ENCODE measurements at regions not wholly inside any gene's neighbourhood (a gene's known extent, or its start where the extent isn't known, plus 50 kb on each side); places are given as distances from the start of the nearest gene placed in this dataset.

GRCh38 chr14:87229131-87229530 is 763.9 kb downstream of the GALC start:
- no peak for DNase-seq

GRCh38 chr14:87217023-87217422 is 776.0 kb downstream of the GALC start:
- DNase-seq = no peak

- DNase-seq = no peak
These were observed 778.4 kb downstream of the GALC start for GRCh38 chr14:87214558-87214957.

GRCh38 chr14:87207756-87208155 is 785.2 kb downstream of the GALC start:
- DNase-seq = no peak

- no peak for DNase-seq
These were observed 787.2 kb downstream of the GALC start for GRCh38 chr14:87205811-87206210.

- DNase-seq = no peak
These were observed 789.6 kb downstream of the GALC start for GRCh38 chr14:87203346-87203745.

- DNase-seq = no peak
These were observed 793.6 kb downstream of the GALC start for GRCh38 chr14:87199381-87199780.

- DNase-seq = no peak
These were observed 796.5 kb downstream of the GALC start for GRCh38 chr14:87196436-87196835.

GRCh38 chr14:87187786-87188185 is 805.2 kb downstream of the GALC start:
- DNase-seq = no peak

- DNase-seq = no peak
These were observed 806.2 kb downstream of the GALC start for GRCh38 chr14:87186737-87187136.

GRCh38 chr14:87185961-87186560 is 806.9 kb downstream of the GALC start:
- no peak for DNase-seq

GRCh38 chr14:87184180-87184579 is 808.8 kb downstream of the GALC start:
- no peak for DNase-seq

- no peak for DNase-seq
These were observed 811.7 kb downstream of the GALC start for GRCh38 chr14:87181288-87181687.

GRCh38 chr14:87179936-87180335 is 813.0 kb downstream of the GALC start:
- DNase-seq = no peak

GRCh38 chr14:87178277-87178676 is 814.7 kb downstream of the GALC start:
- DNase-seq = no peak

GRCh38 chr14:87175175-87175574 is 817.8 kb downstream of the GALC start:
- no peak for DNase-seq

- DNase-seq = no peak
These were observed 821.8 kb downstream of the GALC start for GRCh38 chr14:87171141-87171540.

GRCh38 chr14:87170179-87170578 is 822.8 kb downstream of the GALC start:
- DNase-seq = no peak

- DNase-seq = no peak
These were observed 823.6 kb downstream of the GALC start for GRCh38 chr14:87169362-87169761.

- no peak for DNase-seq
These were observed 831.5 kb downstream of the GALC start for GRCh38 chr14:87161502-87161901.

GRCh38 chr14:87160989-87161388 is 832.0 kb downstream of the GALC start:
- DNase-seq = no peak

GRCh38 chr14:87158283-87158682 is 834.7 kb downstream of the GALC start:
- DNase-seq = no peak

- no peak for DNase-seq
These were observed 836.1 kb downstream of the GALC start for GRCh38 chr14:87156878-87157277.

- DNase-seq = no peak
These were observed 837.0 kb downstream of the GALC start for GRCh38 chr14:87155856-87156488.

- no peak for DNase-seq
These were observed 839.1 kb downstream of the GALC start for GRCh38 chr14:87153901-87154300.
